ENCODE measurements at regions not wholly inside any gene's neighbourhood (a gene's known extent, or its start where the extent isn't known, plus 50 kb on each side); places are given as distances from the start of the nearest gene placed in this dataset.

GRCh38 chr7:22569586-22570321, 69.8 kb upstream of the STEAP1B start:
- H3K4me3 ChIP-seq (ENCODE audit: low read depth, low read length), result no peak overlapping the region
- DNase-seq (ENCODE audit: low read depth), result no peak
- TF ChIP-seq CTCF (conservative IDR thresholded peaks at IDR 0.05; ENCODE audit: low read depth, low read length), result no peak

GRCh38 chr7:22566592-22566991, 66.6 kb upstream of the STEAP1B start:
- no peak for DNase-seq (ENCODE audit: low read depth)

GRCh38 chr7:22566176-22566575, 66.2 kb upstream of the STEAP1B start:
- no peak for TF ChIP-seq CTCF (conservative IDR thresholded peaks at IDR 0.05; ENCODE audit: low read depth, low read length)
- DNase-seq (ENCODE audit: low read depth), result no peak
- H3K4me3 ChIP-seq (ENCODE audit: low read depth, low read length), result no peak overlapping the region

More at GRCh38 chr7:22566592-22566991, 66.6 kb upstream of the STEAP1B start:
- TF ChIP-seq CTCF (conservative IDR thresholded peaks at IDR 0.05; ENCODE audit: low read depth, low read length), result no peak
- no peak overlapping the region for H3K4me3 ChIP-seq (ENCODE audit: low read depth, low read length)

- TF ChIP-seq CTCF (conservative IDR thresholded peaks at IDR 0.05; ENCODE audit: low read depth, low read length), result no peak
- H3K4me3 ChIP-seq (ENCODE audit: low read depth, low read length), result no peak overlapping the region
- no peak for DNase-seq (ENCODE audit: low read depth)
Measured at GRCh38 chr7:22565315-22565811, 65.4 kb upstream of the STEAP1B start.

GRCh38 chr7:22564511-22565045, 64.6 kb upstream of the STEAP1B start:
- TF ChIP-seq CTCF (conservative IDR thresholded peaks at IDR 0.05; ENCODE audit: low read depth, low read length), result no peak
- DNase-seq (ENCODE audit: low read depth), result peak; percentile 77
- H3K4me3 ChIP-seq (ENCODE audit: low read depth, low read length), result no peak overlapping the region

GRCh38 chr7:22563621-22564241, 63.7 kb upstream of the STEAP1B start:
- no peak for DNase-seq (ENCODE audit: low read depth)
- no peak for TF ChIP-seq CTCF (conservative IDR thresholded peaks at IDR 0.05; ENCODE audit: low read depth, low read length)
- H3K4me3 ChIP-seq (ENCODE audit: low read depth, low read length), result no peak overlapping the region
